Fibroblast of skin of left biceps (primary cell): ENCODE measurements at regions not wholly inside any gene's neighbourhood (a gene's known extent, or its start where the extent isn't known, plus 50 kb on each side); places are given as distances from the start of the nearest gene placed in this dataset.

Source experiments
- DNase-seq, 2 experiments: peaks; one replicate each; pipeline ENCODE4 v3.0.0-alpha.2; 2013; ENCODE audit warnings: low read depth in 2 of 2

DNA sequence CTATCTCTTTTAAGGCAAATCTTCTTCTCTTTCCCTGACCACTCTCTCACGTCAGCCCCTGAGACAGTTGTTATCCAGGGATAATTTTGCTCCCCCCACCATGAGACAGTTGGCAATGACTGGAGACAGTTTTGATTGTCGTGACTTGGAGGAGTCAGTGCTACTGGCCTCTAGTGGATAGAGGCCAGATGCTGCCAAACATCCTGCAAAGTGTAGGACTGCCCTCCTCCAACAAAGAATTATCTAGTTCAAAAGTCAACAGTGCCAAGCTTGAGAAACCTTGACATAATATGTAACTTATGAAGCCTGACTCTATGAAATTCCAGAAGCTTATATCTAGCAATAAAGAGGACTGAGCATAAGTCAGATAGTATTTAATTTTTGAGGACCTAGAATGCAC, 502.1 kb upstream of the IGFBP7 start:
- no peak for DNase-seq

DNA sequence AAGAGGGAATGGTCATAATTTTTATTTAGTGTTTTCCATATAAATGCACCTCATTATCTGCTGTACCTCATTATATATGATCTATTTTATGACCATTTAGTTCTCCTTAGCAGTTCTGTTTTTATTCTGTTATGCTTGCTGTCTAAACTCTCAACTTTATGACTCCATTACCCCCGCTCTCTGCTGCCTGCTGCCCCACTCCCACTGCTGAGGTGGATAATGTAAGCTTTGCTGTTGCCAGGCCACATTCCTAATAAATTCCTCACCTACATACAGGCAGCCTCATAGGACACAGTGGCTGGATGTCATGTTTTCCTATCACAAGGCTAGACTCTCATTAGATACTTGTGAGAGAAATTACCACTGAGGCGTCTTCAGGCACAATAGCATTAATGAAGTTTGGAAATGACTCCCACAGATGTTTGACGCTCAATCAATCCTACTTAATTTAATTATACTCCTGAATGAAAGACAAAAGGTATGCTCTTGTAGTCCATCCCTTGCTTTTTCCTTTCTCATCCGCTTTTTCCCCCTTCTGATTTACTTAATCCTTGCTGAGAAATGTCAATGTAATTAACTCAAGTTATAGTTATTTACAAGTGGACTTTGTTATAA, 497.5 kb upstream of the IGFBP7 start:
- DNase-seq: no peak

DNA sequence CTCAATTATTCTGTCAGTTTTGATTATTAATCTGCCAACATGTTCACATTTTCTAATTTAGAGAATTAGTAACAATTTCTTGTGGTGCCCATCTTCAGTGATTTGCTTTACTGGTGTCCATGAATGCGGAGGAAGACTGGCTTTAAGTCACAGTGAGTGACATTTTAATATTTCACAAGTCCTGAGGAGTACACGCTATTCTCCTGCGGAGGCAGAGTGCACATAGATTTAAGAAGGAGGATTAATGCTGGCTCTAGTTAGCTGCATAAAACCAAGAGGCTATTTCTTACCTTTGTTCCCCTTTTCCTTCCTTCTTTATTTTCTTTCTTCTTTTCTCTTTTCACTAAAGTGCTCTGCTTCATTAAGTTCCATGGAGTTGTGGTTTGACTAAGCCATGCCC, 495.2 kb upstream of the IGFBP7 start:
- DNase-seq: no peak

- DNase-seq: no peak
Measured at GRCh38 chr4:57602141-57602540, 492.0 kb upstream of the IGFBP7 start.

DNA sequence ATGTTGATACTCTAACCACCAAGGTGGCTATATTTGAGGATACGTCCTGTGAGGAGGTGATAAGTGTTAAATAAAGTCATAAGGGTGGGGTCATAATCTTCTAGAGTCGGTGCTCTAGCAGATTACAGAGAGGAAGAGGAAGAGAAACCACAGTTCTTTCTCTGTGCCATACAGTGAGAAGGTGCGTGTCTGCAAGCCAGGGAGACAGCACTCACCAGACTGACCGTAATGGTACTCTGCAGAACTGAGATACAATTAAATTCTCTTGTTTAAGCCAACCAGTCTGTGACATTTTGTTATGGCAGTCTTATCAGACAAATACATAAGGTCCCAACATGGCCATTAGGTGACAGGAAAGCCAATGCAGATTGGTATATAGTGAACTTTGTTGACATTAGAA, 480.9 kb upstream of the IGFBP7 start:
- no peak for DNase-seq

GRCh38 chr4:57588557-57588956, 478.4 kb upstream of the IGFBP7 start:
- no peak for DNase-seq

GRCh38 chr4:57580710-57581599, 470.8 kb upstream of the IGFBP7 start:
- DNase-seq: no peak

DNA sequence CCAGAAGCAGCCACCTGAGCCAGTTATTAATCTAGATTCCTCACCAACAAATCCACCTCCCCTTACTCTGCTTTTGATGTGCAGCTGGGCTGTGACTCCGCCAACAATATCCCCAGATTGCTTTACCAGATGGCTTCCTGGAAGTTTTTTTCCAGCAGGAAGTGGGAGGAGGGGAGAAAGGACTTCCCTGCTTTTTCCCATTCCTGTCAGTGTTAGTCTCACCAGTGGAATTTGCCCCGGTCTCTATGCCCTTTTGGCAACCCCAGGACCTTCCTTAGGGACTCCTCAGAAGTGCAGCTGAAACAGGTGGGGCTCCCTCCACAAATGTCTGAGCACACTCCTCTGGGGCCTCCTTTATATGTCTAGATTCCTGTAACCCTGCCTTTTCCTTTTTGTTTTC, 465.2 kb upstream of the IGFBP7 start:
- no peak for DNase-seq

- no peak for DNase-seq
Measured at GRCh38 chr4:57554556-57555092, 444.4 kb upstream of the IGFBP7 start.

DNA sequence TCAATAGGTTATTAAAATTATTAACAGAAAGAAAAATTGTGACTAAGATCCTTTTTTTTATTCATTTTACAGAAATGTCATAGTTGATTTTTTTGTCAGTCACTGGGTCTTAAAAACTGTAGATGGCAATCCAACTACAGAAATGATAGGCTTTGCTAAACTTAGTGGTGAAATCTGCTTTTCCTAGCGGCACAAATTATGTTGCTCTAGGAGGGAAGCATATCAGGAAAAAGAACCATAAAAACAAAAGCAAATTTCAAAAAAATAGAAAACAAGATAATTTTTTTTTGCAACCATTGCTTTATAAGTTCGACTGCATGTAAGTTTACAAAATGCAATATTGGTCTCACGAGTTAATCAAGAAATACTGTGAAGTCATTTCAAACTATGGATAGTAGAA, 443.5 kb upstream of the IGFBP7 start:
- no peak for DNase-seq

DNA sequence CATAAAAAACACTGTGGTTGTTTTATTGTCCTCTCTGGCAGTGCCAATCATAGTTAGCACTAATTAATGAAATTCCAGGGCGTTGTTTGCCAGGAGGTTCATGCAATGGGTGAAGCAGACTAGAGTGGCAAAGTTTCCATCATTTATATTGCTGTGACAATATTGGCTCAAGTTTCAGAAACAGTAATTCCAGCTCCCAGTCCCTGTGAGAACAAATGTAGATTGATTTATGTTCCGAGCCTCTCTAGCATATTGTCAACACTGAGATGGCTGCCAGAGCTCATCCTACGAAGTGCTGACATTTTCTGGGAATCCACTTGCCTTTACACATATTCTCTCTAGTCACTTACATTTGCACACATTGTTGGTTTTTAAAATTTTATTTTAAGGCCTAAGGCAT, 440.0 kb upstream of the IGFBP7 start:
- DNase-seq: no peak

- DNase-seq: no peak
Measured at GRCh38 chr4:57548856-57549255, 438.7 kb upstream of the IGFBP7 start.

- no peak for DNase-seq
Measured at GRCh38 chr4:57544811-57545654, 434.8 kb upstream of the IGFBP7 start.

DNA sequence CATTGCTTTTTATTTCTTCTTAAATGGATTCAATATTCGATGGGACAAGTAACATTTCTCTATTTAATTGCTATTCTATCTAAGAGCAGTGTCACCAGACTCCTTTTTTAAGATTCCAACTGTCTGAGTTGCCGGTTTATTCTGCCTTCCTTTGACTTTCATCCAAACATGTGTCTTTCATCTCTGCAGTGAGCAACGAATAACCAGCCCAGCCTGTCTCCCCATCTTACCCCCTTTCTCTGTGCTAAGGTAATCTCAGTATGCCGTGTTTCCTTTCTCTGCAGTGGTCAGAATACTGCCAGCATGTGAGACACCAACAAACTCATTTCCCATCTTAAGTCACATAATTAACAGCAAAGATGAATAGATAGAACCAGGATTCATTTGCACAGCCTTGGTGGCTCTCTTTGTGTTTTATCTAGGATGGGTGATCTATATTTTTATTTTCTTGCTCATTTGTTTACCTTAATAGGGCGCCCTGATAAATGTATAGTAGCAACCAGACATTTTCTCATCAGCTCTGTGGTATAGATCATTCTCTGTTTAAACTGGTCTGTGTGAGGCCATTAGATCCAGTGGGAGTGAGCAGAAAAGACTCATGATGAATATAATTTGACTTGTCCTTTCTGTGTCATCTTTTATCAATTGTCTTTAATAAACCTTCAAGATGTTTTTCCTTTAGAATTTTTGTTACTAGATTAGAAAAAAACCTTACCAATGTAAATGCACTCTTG, 394.8 kb upstream of the IGFBP7 start:
- no peak for DNase-seq

DNA sequence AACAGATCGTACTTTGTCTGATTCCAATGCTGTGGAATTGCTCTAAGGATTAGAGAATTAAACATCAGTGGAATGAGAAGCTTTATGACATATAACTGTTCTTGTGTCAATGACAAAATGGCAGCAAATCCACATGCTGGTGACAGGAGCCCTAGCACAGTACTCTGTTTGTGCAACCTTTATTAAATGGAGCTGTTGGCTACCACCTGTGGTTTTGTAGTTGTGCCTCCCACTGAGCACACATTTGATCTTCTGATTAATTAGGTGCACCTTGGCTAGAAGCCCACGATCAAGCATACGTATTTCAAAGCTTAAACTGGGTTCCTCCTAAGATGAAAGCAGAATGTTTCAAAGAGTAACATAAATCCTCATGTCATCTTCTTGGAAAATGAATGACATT, 394.0 kb upstream of the IGFBP7 start:
- DNase-seq: no peak

- DNase-seq: peak; percentile 1 to 2
Measured at GRCh38 chr4:57501720-57502119, 391.5 kb upstream of the IGFBP7 start.

DNA sequence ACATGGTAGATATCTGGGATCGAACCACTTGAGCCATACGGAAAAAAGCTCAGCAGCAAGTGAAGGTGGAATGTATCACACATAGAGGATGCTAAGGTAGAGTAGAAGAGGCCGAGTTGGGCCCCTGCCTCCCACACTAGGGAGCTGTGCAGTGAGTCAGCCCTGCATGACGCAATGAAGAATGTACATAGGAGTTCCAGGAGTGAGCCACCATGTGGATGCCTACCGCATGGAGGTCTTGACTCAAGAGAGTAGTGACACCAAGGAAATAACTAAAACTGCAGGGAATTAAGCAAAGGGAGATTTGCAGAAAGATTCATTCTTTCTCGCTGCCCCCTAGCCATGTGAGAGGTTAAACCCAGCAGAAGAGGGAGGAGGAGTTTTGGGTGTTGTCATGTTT, 389.6 kb upstream of the IGFBP7 start:
- no peak for DNase-seq

GRCh38 chr4:57498251-57498650, 388.1 kb upstream of the IGFBP7 start:
- no peak for DNase-seq

DNA sequence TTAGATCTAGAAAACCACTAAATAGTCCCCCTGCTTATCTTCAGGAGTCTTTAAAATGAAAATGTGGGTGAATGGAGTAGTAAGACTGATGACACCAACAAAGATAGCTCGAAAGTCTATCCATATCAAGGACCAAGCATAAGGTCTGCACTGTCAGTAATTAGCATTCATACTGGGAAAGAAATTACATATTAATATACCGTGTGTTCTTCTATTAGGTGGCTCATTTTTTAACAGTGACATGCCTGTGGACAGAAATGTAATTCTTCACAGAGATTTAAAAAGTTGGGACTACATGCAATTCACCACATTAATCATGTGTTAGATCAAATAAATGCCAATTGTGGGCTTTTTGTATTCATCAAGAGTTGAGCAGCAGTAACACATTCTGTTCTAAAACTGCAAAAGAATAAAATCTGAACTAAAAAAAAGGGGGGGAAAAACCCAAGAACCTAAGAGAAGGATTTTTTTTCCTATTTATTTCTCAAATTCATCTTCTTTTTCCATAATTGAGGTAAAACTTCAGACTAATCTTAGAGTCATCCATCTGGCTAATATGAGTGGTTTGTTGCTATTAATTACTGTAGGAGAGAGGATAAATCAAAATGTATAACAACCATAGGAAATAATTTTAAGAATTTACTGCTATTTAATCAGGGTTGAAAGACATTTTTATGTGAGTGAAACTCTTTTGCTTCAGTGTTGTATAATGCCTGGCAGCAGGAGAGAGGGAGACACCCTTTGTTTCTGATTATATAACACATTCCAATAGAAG, 386.7 kb upstream of the IGFBP7 start:
- DNase-seq: no peak

DNA sequence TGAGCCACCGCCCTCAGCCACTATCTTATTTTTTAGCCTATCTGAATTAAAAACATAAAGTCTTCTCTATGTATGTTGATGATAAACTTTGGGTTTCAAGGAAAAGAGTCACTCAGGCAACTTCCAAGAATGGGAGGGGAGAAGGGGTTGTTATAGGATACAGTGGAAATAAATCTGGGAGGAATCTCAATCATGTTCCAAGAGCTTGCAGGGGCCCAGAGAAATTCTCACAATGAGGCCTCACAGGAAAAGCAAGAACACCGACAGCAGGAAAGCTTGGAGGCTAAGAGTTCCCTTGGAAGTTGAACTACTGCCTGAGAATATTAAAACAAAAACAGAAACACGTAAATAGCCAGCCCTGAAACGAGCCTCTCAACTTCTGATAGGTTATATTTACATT, 384.6 kb upstream of the IGFBP7 start:
- no peak for DNase-seq
